GM18520 (cell line): ENCODE measurements at regions not wholly inside any gene's neighbourhood (a gene's known extent, or its start where the extent isn't known, plus 50 kb on each side); places are given as distances from the start of the nearest gene placed in this dataset.
A peak's percentile ranks its signal among the peaks of the same experiment; 100 is the strongest.

Experiments
- ATAC-seq: cut with Tn5 transposase; IDR thresholded peaks from one replicate; pipeline ENCODE4 v1.9.1; 2021; ENCODE audit not compliant: unreplicated experiment

GRCh38 chr10:44301781-44302355, 83.0 kb downstream of the CXCL12 start:
- ATAC-seq, result no peak

- ATAC-seq, result peak; percentile 92
Observed at GRCh38 chr10:44300666-44301649, 83.9 kb downstream of the CXCL12 start.

GRCh38 chr10:44298713-44299112, 86.2 kb downstream of the CXCL12 start:
- no peak for ATAC-seq

GRCh38 chr10:44297963-44298362, 86.9 kb downstream of the CXCL12 start:
- ATAC-seq, result no peak

GRCh38 chr10:44295644-44296241, 89.2 kb downstream of the CXCL12 start:
- ATAC-seq, result no peak

- ATAC-seq, result no peak
Observed at GRCh38 chr10:44294726-44295412, 90.0 kb downstream of the CXCL12 start.

GRCh38 chr10:44293842-44294241, 91.1 kb downstream of the CXCL12 start:
- ATAC-seq, result no peak

GRCh38 chr10:44293306-44293778, 91.6 kb downstream of the CXCL12 start:
- ATAC-seq, result no peak

GRCh38 chr10:44292390-44293002, 92.4 kb downstream of the CXCL12 start:
- no peak for ATAC-seq

GRCh38 chr10:44291091-44291490, 93.8 kb downstream of the CXCL12 start:
- no peak for ATAC-seq

GRCh38 chr10:44289125-44289524, 95.8 kb downstream of the CXCL12 start:
- no peak for ATAC-seq

GRCh38 chr10:44287408-44287807, 97.5 kb downstream of the CXCL12 start:
- ATAC-seq, result no peak

GRCh38 chr10:44284198-44285084, 100.5 kb downstream of the CXCL12 start:
- ATAC-seq, result no peak

GRCh38 chr10:44282626-44283300, 102.1 kb downstream of the CXCL12 start:
- no peak for ATAC-seq

- ATAC-seq, result no peak
Observed at GRCh38 chr10:44281662-44282061, 103.2 kb downstream of the CXCL12 start.

GRCh38 chr10:44281089-44281613, 103.7 kb downstream of the CXCL12 start:
- no peak for ATAC-seq

- no peak for ATAC-seq
Observed at GRCh38 chr10:44280226-44281014, 104.5 kb downstream of the CXCL12 start.
